Heart right ventricle (tissue), 16 donors: ENCODE measurements at regions not wholly inside any gene's neighbourhood (a gene's known extent, or its start where the extent isn't known, plus 50 kb on each side); places are given as distances from the start of the nearest gene placed in this dataset.

ENCODE experiments used
- ATAC-seq, 8 donors: fragments of 200-7000 bp; cut with Tn5 transposase; one replicate each; pipeline ENCODE4 v1.9.1; 2020; ENCODE audit warnings: mild to moderate bottlenecking in 8 of 8, moderate library complexity in 8 of 8, moderate number of reproducible peaks in 1 of 8
- DNase-seq, 2 donors: peaks; one replicate each; pipeline ENCODE4 v3.0.0-alpha.2; 2020
- H3K27ac ChIP-seq, 10 donors: fragments of 200-600 bp; sonication (generic) in 2 of 10; one replicate each; pipeline versions ENCODE4 v1.5.0 to v1.8.0; 2020 to 2022; ENCODE audit warnings: mild to moderate bottlenecking in 3 of 10
- H3K27me3 ChIP-seq, 7 donors: fragments of 200-600 bp; one replicate each; pipeline ENCODE4 v1.8.0; 2021 to 2022; ENCODE audit warnings: mild to moderate bottlenecking in 2 of 7
- H3K36me3 ChIP-seq, 9 donors: fragments of 200-600 bp; sonication (generic) in 1 of 9; one replicate each; pipeline versions ENCODE4 v1.5.0 to v1.8.0; 2020 to 2022; ENCODE audit warnings: mild to moderate bottlenecking in 2 of 9
- H3K4me1 ChIP-seq, 9 donors: fragments of 200-600 bp; sonication (generic) in 1 of 9; one replicate each; pipeline versions ENCODE4 v1.5.0 to v1.8.0; 2020 to 2022; ENCODE audit warnings: mild to moderate bottlenecking in 4 of 9
- H3K4me3 ChIP-seq, 10 donors: fragments of 200-600 bp; sonication (generic) in 2 of 10; one replicate each; pipeline versions ENCODE4 v1.5.0 to v1.8.0; 2020 to 2022; ENCODE audit warnings: mild to moderate bottlenecking in 7 of 10, moderate library complexity in 2 of 10
- H3K9me3 ChIP-seq, 11 donors: fragments of 200-600 bp in 10 of 11; sonication (generic) in 2 of 11; one replicate each; pipeline versions ENCODE4 v1.5.0 to v1.8.0; 2013 to 2022; ENCODE audit warnings: mild to moderate bottlenecking in 2 of 11, control low read depth in 1 of 11, moderate library complexity in 1 of 11
- CTCF ChIP-seq, 9 donors: fragments of 200-600 bp; sonication (generic) in 2 of 9; IDR thresholded peaks; one replicate each; pipeline versions ENCODE4 v1.5.0 to v1.8.0; 2021 to 2022; ENCODE audit warnings: antibody characterized with exemption in 9 of 9, mild to moderate bottlenecking in 5 of 9, moderate library complexity in 1 of 9
- WGBS, 2 donors: extraction: QIAGEN DNeasy Blood & Tissue Kit; methylation state at CpG; one replicate each; pipeline ENCODE4 v1.1.7; 2013; ENCODE audit warnings: inconsistent platforms in 1 of 2; 5-methylcytosine and 5-hydroxymethylcytosine counted together
- intact Hi-C, 10 donors: fragments of 100-400 bp; cut with DNase I; formaldehyde crosslinking; loops; one replicate each; pipeline versions ENCODE4 v1.11.1 to v1.14.2; 2022
- donor health status: Arrhythmogenic right ventricular cardiomyopathy.
- donor health status: ischemic (EF 13 %, LVEDD 7.1; RV severe dilation, severe dysfunction).
- donor health status: healthy with polysubstance abuse.
- donor health status: DM: no; HTN: yes; CAD: no.
- donor health status: DM: no; HTN: no; CAD: no.
- donor health status: ischemic (EF 25% LVEDD 6.9; RV normal size, moderate dysfunction).
- donor health status: ischemic (EF 25% LVEDD 5.7; RV mildly dilated, moderate dysfunction).
- donor health status: healthy.
- donor health status: DM: yes; HTN: yes; CAD: no.
- donor health status: Ischemic cardiomyopathy.
- donor health status: ischemic (EF 35%, LVEDD 5.7; RV mildly dilated, moderate dysfunction).
- donor health status: nonischemic (EF 11% LVEDD 7.7; RV severe dilation, severe dysfunction).
- donor health status: DM: yes; HTN: yes; CAD: no.
- donor health status: PGD.
- donor health status: ischemic (EF 29% LVEDD 5.4; RV normal size, mild dysfunction).
- donor health status: nonischemic (EF 23%, LVEDD 6.1; RV moderate dilation, normal function).

- 76 to 84% methylated on average over 2 of the region's 2 CpGs for WGBS, 2 donors
- Histone ChIP-seq H3K36me3 (no peaks in the 10 kb centered on the region), H3K4me3 (no peak overlapping the region), H3K27ac (no peak overlapping the region), H3K4me1 (no peaks in the 10 kb centered on the region), H3K9me3 (no peaks in the 10 kb centered on the region), H3K27me3 (no peaks in the 10 kb centered on the region)
- TF ChIP-seq CTCF (IDR thresholded peaks at IDR 0.05) = no peak
- DNase-seq (no peak), ATAC-seq (no peak)
- intact Hi-C loops = loop anchor here in 1 of 10 donors (10.0 kb wide), 1 partner anchor 164 kb away; no protein-coding TSS in a partner anchor
These were observed 649.4 kb upstream of the ZEB2 start for GRCh38 chr2:145169285-145169684.

- intact Hi-C loops = loop anchor here in 1 of 10 donors (10.0 kb wide), 1 partner anchor 163 kb away; no protein-coding TSS in a partner anchor
- Histone ChIP-seq H3K9me3 (no peaks in the 10 kb centered on the region), H3K4me1 (no peaks in the 10 kb centered on the region), H3K27ac (no peak overlapping the region), H3K4me3 (no peak overlapping the region), H3K27me3 (no peaks in the 10 kb centered on the region), H3K36me3 (no peaks in the 10 kb centered on the region)
- ATAC-seq (no peak), DNase-seq (no peak)
- TF ChIP-seq CTCF (IDR thresholded peaks at IDR 0.05) = no peak
- WGBS, 2 donors = 61 to 78% methylated on average over 5 of the region's 5 CpGs
These were observed 648.2 kb upstream of the ZEB2 start for GRCh38 chr2:145168091-145168490.

GRCh38 chr2:145166731-145167302 is 646.9 kb upstream of the ZEB2 start:
- Histone ChIP-seq H3K27ac (no peak overlapping the region), H3K27me3 (no peaks in the 10 kb centered on the region), H3K4me3 (no peak overlapping the region), H3K4me1 (no peaks in the 10 kb centered on the region), H3K36me3 (no peaks in the 10 kb centered on the region), H3K9me3 (no peaks in the 10 kb centered on the region)
- no peak for TF ChIP-seq CTCF (IDR thresholded peaks at IDR 0.05)
- no peak for ATAC-seq
- intact Hi-C loops = loop anchor here in 1 of 10 donors (10.0 kb wide), 1 partner anchor 162 kb away; no protein-coding TSS in a partner anchor
- no peak for DNase-seq

- ATAC-seq = no peak
- no peaks in the 10 kb centered on the region for H3K36me3 ChIP-seq
- H3K9me3 ChIP-seq = no peaks in the 10 kb centered on the region
- intact Hi-C loops = loop anchor here in 1 of 10 donors (10.0 kb wide), 1 partner anchor 157 kb away; no protein-coding TSS in a partner anchor
- no peak overlapping the region for H3K27ac ChIP-seq
- no peak for DNase-seq
- peaks cover 0 to 16% (median 5%) of the 10 kb centered on the region in 9 donors for H3K4me1 ChIP-seq
- no peaks in the 10 kb centered on the region for H3K27me3 ChIP-seq
- no peak overlapping the region for H3K4me3 ChIP-seq
- no peak for TF ChIP-seq CTCF (IDR thresholded peaks at IDR 0.05)
- 85 to 91% methylated on average over 2 of the region's 2 CpGs for WGBS, 2 donors
These were observed 641.7 kb upstream of the ZEB2 start for GRCh38 chr2:145161656-145162055.
